ENCODE measurements at regions not wholly inside any gene's neighbourhood (a gene's known extent, or its start where the extent isn't known, plus 50 kb on each side); places are given as distances from the start of the nearest gene placed in this dataset.

DNA sequence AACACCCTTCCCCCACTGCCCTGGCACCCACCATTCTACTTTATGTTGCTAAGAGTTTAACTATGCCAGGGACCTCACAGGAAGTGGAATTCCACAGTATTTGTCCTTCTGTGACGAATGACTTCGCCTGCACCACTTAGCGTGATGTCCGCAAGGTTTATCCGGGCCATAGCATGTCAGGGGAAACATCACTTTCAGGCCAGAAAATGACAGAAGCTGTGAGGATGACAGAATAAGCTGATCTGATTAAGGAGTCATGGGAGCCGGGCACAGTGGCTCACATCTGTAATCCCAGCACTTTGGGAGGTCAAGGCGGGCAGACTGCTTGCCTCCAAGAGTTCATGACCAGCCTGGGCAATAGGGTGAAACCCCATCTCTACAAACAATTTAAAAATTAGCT lies 248.8 kb downstream of the EIPR1 start:
- TF ChIP-seq, protein P1, sequence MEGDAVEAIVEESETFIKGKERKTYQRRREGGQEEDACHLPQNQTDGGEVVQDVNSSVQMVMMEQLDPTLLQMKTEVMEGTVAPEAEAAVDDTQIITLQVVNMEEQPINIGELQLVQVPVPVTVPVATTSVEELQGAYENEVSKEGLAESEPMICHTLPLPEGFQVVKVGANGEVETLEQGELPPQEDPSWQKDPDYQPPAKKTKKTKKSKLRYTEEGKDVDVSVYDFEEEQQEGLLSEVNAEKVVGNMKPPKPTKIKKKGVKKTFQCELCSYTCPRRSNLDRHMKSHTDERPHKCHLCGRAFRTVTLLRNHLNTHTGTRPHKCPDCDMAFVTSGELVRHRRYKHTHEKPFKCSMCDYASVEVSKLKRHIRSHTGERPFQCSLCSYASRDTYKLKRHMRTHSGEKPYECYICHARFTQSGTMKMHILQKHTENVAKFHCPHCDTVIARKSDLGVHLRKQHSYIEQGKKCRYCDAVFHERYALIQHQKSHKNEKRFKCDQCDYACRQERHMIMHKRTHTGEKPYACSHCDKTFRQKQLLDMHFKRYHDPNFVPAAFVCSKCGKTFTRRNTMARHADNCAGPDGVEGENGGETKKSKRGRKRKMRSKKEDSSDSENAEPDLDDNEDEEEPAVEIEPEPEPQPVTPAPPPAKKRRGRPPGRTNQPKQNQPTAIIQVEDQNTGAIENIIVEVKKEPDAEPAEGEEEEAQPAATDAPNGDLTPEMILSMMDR (conservative IDR thresholded peaks at IDR 0.05; ENCODE audit: low read length) = no peak
- no peak for TF ChIP-seq EZH2phosphoT487 (IDR thresholded peaks at IDR 0.05; ENCODE audit: borderline replicate concordance, low read depth, low read length)
